Endothelial cell of umbilical vein (primary cell): ENCODE measurements at regions not wholly inside any gene's neighbourhood (a gene's known extent, or its start where the extent isn't known, plus 50 kb on each side); places are given as distances from the start of the nearest gene placed in this dataset.

Experiments used
- BruUV-seq: library from RNA; stranded (reverse); fragments of 400-500 nt; replicated peaks from 2 replicates; lab custom pipeline; 2021; lab: Mats Ljungman, UMichigan
- CTCF ChIA-PET: fragments of 300-600, 350-600 bp; sonication (Branson Sonifier 250); formaldehyde crosslinking; loops from one replicate; lab custom pipeline; 2021; ENCODE audit warnings: antibody characterized with exemption, inconsistent platforms; lab: Charles Lee
- POLR2A ChIA-PET: fragments of 300-600, 350-600 bp; sonication (Branson Sonifier 250); formaldehyde crosslinking; loops from one replicate; lab custom pipeline; 2021; ENCODE audit warnings: antibody characterized with exemption, inconsistent platforms; lab: Charles Lee
- DNase-seq: peaks from one replicate; pipeline ENCODE4 v3.0.0-alpha.2; 2011; ENCODE audit warnings: low read depth, low spot score
- FAIRE-seq: peaks from 2 replicates; lab custom pipeline; 2011; peaks lifted over from hg19 to GRCh38; lab: Jason Lieb, UNC
- H2AFZ ChIP-seq: 2 replicates; pipeline ENCODE4 v1.6.0; 2012; ENCODE audit warnings: low read depth, low read length, control low read depth, inconsistent platforms
- H3K27ac ChIP-seq: 2 replicates; pipeline ENCODE4 v1.5.1; 2011; ENCODE audit warnings: low read depth, mild to moderate bottlenecking, control low read depth, low read length, moderate library complexity; ENCODE audit not compliant: insufficient read depth
- H3K27me3 ChIP-seq, 2 experiments: 2 replicates each; pipeline versions ENCODE4 v1.6.0 to v1.6.1; 2011; ENCODE audit warnings: low read length in 2 of 2, mixed read lengths in 1 of 2; ENCODE audit not compliant: control insufficient read depth in 2 of 2, insufficient read depth in 2 of 2
- H3K36me3 ChIP-seq, 2 experiments: 2 replicates in 1 of 2; 3 replicates in 1 of 2; pipeline ENCODE4 v1.5.1; 2011; ENCODE audit warnings: low read length in 2 of 2, mild to moderate bottlenecking in 1 of 2, moderate library complexity in 1 of 2; ENCODE audit not compliant: control insufficient read depth in 2 of 2, insufficient read depth in 2 of 2; ENCODE audit errors: extremely low read depth in 1 of 2
- H3K4me1 ChIP-seq: 3 replicates; pipeline ENCODE4 v1.5.1; 2011; ENCODE audit warnings: mild to moderate bottlenecking, low read length; ENCODE audit not compliant: control insufficient read depth, insufficient read depth; ENCODE audit errors: extremely low read depth
- H3K4me2 ChIP-seq: 2 replicates; pipeline ENCODE4 v1.6.1; 2011; ENCODE audit warnings: low read length, control low read depth, mixed read lengths; ENCODE audit not compliant: insufficient read depth
- H3K4me3 ChIP-seq, 3 experiments: fragments of 200-600 bp in 1 of 3; sonication (generic), shearing (Covaris generic) in 1 of 3; replicated peaks in 1 of 3; 2 replicates each; pipeline ENCODE4 v1.5.1; 2011 to 2016; ENCODE audit warnings: control low read depth in 3 of 3, low read length in 3 of 3, mild to moderate bottlenecking in 2 of 3, inconsistent platforms in 1 of 3, low read depth in 1 of 3, moderate library complexity in 1 of 3; ENCODE audit not compliant: insufficient read depth in 1 of 3
- H3K79me2 ChIP-seq: 2 replicates; pipeline ENCODE4 v1.6.0; 2012; ENCODE audit warnings: low read length, inconsistent platforms; ENCODE audit not compliant: control insufficient read depth, insufficient read depth
- H3K9ac ChIP-seq: replicated peaks from 2 replicates; pipeline ENCODE3; 2011; ENCODE audit warnings: low read length, control low read depth; ENCODE audit not compliant: insufficient read depth; ENCODE audit errors: extremely low read depth
- H3K9me1 ChIP-seq: replicated peaks from 3 replicates; pipeline ENCODE4 v1.6.0; 2011; ENCODE audit warnings: mild to moderate bottlenecking, low read length; ENCODE audit not compliant: control insufficient read depth, insufficient read depth; ENCODE audit errors: extremely low read depth
- H3K9me3 ChIP-seq: replicated peaks from 2 replicates; pipeline ENCODE4 v1.5.1; 2012; ENCODE audit warnings: low read length, inconsistent platforms; ENCODE audit not compliant: control insufficient read depth, insufficient read depth
- H4K20me1 ChIP-seq: replicated peaks from 2 replicates; pipeline ENCODE3; 2011; ENCODE audit warnings: mild to moderate bottlenecking, low read length; ENCODE audit not compliant: control insufficient read depth, insufficient read depth; ENCODE audit errors: extremely low read depth
- CTCF ChIP-seq, 2 donors: IDR thresholded peaks; 1 replicate in 1 of 2; 2 replicates in 1 of 2; pipeline ENCODE4 v1.5.1; 2011; ENCODE audit warnings: low read length in 2 of 2, mild to moderate bottlenecking in 2 of 2, moderate library complexity in 2 of 2, control low read depth in 1 of 2, inconsistent platforms in 1 of 2, low read depth in 1 of 2; ENCODE audit not compliant: insufficient read depth in 1 of 2; ENCODE audit errors: extremely low read depth in 1 of 2
- EZH2 ChIP-seq: IDR thresholded peaks from 2 replicates; pipeline ENCODE4 v1.6.1; 2012; ENCODE audit warnings: borderline replicate concordance, low read depth, mild to moderate bottlenecking, moderate library complexity, low read length, inconsistent platforms; ENCODE audit not compliant: severe bottlenecking
- FOS ChIP-seq: IDR thresholded peaks from 2 replicates; pipeline ENCODE4 v1.6.1; 2011; ENCODE audit warnings: mild to moderate bottlenecking, low read length, moderate library complexity, borderline replicate concordance; ENCODE audit not compliant: insufficient read depth
- GATA2 ChIP-seq: IDR thresholded peaks from 2 replicates; pipeline ENCODE4 v1.7.0; 2011; ENCODE audit warnings: low read depth, mild to moderate bottlenecking, moderate library complexity, mixed read lengths, low read length; ENCODE audit not compliant: insufficient read length, insufficient read depth
- JUN ChIP-seq: IDR thresholded peaks from 2 replicates; pipeline ENCODE4 v1.6.1; 2011; ENCODE audit warnings: borderline replicate concordance, low read depth; ENCODE audit not compliant: insufficient read length, insufficient read depth
- MAX ChIP-seq: IDR thresholded peaks from 2 replicates; pipeline ENCODE4 v1.6.1; 2011; ENCODE audit not compliant: insufficient read depth, insufficient read length
- MYC ChIP-seq: IDR thresholded peaks from one replicate; pipeline ENCODE4 v1.6.1; 2011; ENCODE audit warnings: mild to moderate bottlenecking, low read depth, low read length
- POLR2A ChIP-seq: IDR thresholded peaks from 2 replicates; pipeline ENCODE4 v1.6.1; 2012; ENCODE audit warnings: low read depth, mild to moderate bottlenecking, control low read depth, low read length
- POLR2AphosphoS5 ChIP-seq: IDR thresholded peaks from 2 replicates; pipeline ENCODE4 v1.6.1; 2012; ENCODE audit warnings: low read depth, mild to moderate bottlenecking, control low read depth, low read length, moderate library complexity; ENCODE audit not compliant: insufficient read depth
- dilution Hi-C: fragments of 300-500 bp; cut with MboI; formaldehyde crosslinking; loops from one replicate; pipeline ENCODE4 v1.15.0; 2019; ENCODE audit warnings: low sequenced_read_pairs; ENCODE audit not compliant: extremely low pct_ligation_motif_present
- intact Hi-C: fragments of 100-400 bp; cut with micrococcal nuclease; formaldehyde crosslinking; loops from one replicate; pipeline ENCODE4 v1.10.0; 2022

GRCh38 chr1:70785287-70785686, 262.3 kb downstream of the PTGER3 start:
- Histone ChIP-seq H3K4me1 (no peaks in the 10 kb centered on the region), H3K36me3 (no peaks in the 10 kb centered on the region), H3K79me2 (no peaks in the 10 kb centered on the region), H4K20me1 (no peaks in the 10 kb centered on the region), H3K27me3 (no peaks in the 10 kb centered on the region), H3K9ac (no peak overlapping the region), H3K27ac (no peak overlapping the region), H3K9me3 (no peaks in the 10 kb centered on the region), H3K4me2 (no peak overlapping the region), H3K9me1 (no peaks in the 10 kb centered on the region), H3K4me3 (no peak overlapping the region), H2AFZ (no peak overlapping the region)
- intact Hi-C loops (no loop called here), dilution Hi-C loops (no loop called here)
- CTCF ChIA-PET = no interaction called here
- POLR2A ChIA-PET = no interaction called here
- no TSS peak for BruUV-seq
- DNase-seq (no peak), FAIRE-seq (no peak)
- TF ChIP-seq CTCF (IDR thresholded peaks at IDR 0.05; ENCODE audit: extremely low read depth in 1 of 2, insufficient read depth in 1 of 2, low read depth in 1 of 2, low read length in 2 of 2) = no peak
- no peak for TF ChIP-seq JUN
- TF ChIP-seq GATA2 = no peak

GRCh38 chr1:70790232-70790923, 257.2 kb downstream of the PTGER3 start:
- H3K79me2 ChIP-seq = no peaks in the 10 kb centered on the region
- no peaks in the 10 kb centered on the region for H4K20me1 ChIP-seq
- DNase-seq (no peak), FAIRE-seq (no peak)
- no peak overlapping the region for H2AFZ ChIP-seq
- BruUV-seq = no TSS peak
- no peaks in the 10 kb centered on the region for H3K36me3 ChIP-seq
- no peak overlapping the region for H3K4me3 ChIP-seq
- no peak overlapping the region for H3K9ac ChIP-seq
- POLR2A ChIA-PET = no interaction called here
- H3K27ac ChIP-seq = no peak overlapping the region
- H3K27me3 ChIP-seq = no peaks in the 10 kb centered on the region
- intact Hi-C loops = no loop called here
- dilution Hi-C loops = no loop called here
- no peak overlapping the region for H3K4me2 ChIP-seq
- H3K9me1 ChIP-seq = no peaks in the 10 kb centered on the region
- no peaks in the 10 kb centered on the region for H3K9me3 ChIP-seq
- H3K4me1 ChIP-seq = no peaks in the 10 kb centered on the region
- TF ChIP-seq GATA2 = no peak
- no peak for TF ChIP-seq POLR2A
- no peak for TF ChIP-seq CTCF (IDR thresholded peaks at IDR 0.05; ENCODE audit: extremely low read depth in 1 of 2, insufficient read depth in 1 of 2, low read depth in 1 of 2, low read length in 2 of 2)
- no peak for TF ChIP-seq FOS
- TF ChIP-seq EZH2 = no peak
- no peak for TF ChIP-seq MAX
- TF ChIP-seq MYC = no peak
- no peak for TF ChIP-seq JUN
- no peak for TF ChIP-seq POLR2AphosphoS5
- CTCF ChIA-PET = no interaction called here
